GM12891 (cell line): ENCODE measurements at regions not wholly inside any gene's neighbourhood (a gene's known extent, or its start where the extent isn't known, plus 50 kb on each side); places are given as distances from the start of the nearest gene placed in this dataset.

ENCODE experiments used
- PAX5 ChIP-seq: IDR thresholded peaks from 2 replicates; pipeline ENCODE4 v1.6.1; 2011; ENCODE audit warnings: low read length, moderate library complexity, mild to moderate bottlenecking; ENCODE audit not compliant: insufficient read depth, severe bottlenecking
- POLR2A ChIP-seq: IDR thresholded peaks from 2 replicates; pipeline ENCODE4 v1.6.1; 2011; ENCODE audit warnings: low read depth, low read length, control low read depth
- POLR2AphosphoS5 ChIP-seq: IDR thresholded peaks from 2 replicates; pipeline ENCODE4 v1.6.1; 2011; ENCODE audit warnings: low read depth, low read length, control low read depth
- SPI1 ChIP-seq: IDR thresholded peaks from 2 replicates; pipeline ENCODE4 v1.6.1; 2011; ENCODE audit warnings: low read depth, low read length, control low read depth
- TAF1 ChIP-seq: IDR thresholded peaks from 2 replicates; pipeline ENCODE4 v1.6.1; 2011; ENCODE audit warnings: low read depth, low read length, control low read depth

- TF ChIP-seq POLR2AphosphoS5 (no peak), POLR2A (no peak), TAF1 (no peak), PAX5 (no peak), SPI1 (no peak)
These were observed 1127.1 kb upstream of the DDX18 start for GRCh38 chr2:116687371-116687770.
